WERI-Rb-1 (cell line): ENCODE measurements at regions not wholly inside any gene's neighbourhood (a gene's known extent, or its start where the extent isn't known, plus 50 kb on each side); places are given as distances from the start of the nearest gene placed in this dataset.
"Not testable (repeated sequence)": the region's sequence is repeated elsewhere in the genome, so short reads cannot be mapped to it uniquely, and the experiment has no call there.

Experiments used
- DNase-seq: peaks from one replicate; pipeline ENCODE4 v3.0.0-alpha.2; 2020
- H3K27ac ChIP-seq: fragments of 250-450 bp; sonication (Bioruptor Pico); 2 replicates; pipeline ENCODE4 v1.5.1; 2020; ENCODE audit warnings: mild to moderate bottlenecking, moderate library complexity
- H3K27me3 ChIP-seq: fragments of 250-450 bp; sonication (Bioruptor Pico); 2 replicates; pipeline ENCODE4 v1.5.1; 2021; ENCODE audit warnings: mild to moderate bottlenecking, low read depth, moderate library complexity; ENCODE audit not compliant: insufficient read depth, severe bottlenecking
- H3K36me3 ChIP-seq: fragments of 250-450 bp; sonication (Bioruptor Pico); 2 replicates; pipeline ENCODE4 v1.5.1; 2020; ENCODE audit warnings: mild to moderate bottlenecking, moderate library complexity
- H3K4me3 ChIP-seq: 2 replicates; pipeline ENCODE4 v1.5.1; 2011; ENCODE audit warnings: low read depth, mild to moderate bottlenecking, control low read depth, low read length
- H3K9me3 ChIP-seq: fragments of 250-450 bp; sonication (Bioruptor Pico); 2 replicates; pipeline ENCODE4 v1.5.1; 2021; ENCODE audit warnings: mild to moderate bottlenecking, moderate library complexity; ENCODE audit not compliant: severe bottlenecking
- TF ChIP-seq, protein P1 (sequence below): IDR thresholded peaks from 2 replicates; pipeline ENCODE4 v1.5.1; 2011; ENCODE audit warnings: low read depth, mild to moderate bottlenecking, control low read depth, inconsistent platforms, low read length

- Histone ChIP-seq H3K36me3 (no peaks in the 10 kb centered on the region), H3K9me3 (peaks cover 12% of the 10 kb centered on the region), H3K27me3 (no peaks in the 10 kb centered on the region), H3K27ac (no peak overlapping the region), H3K4me3 (no peak overlapping the region)
- no peak for DNase-seq
- TF ChIP-seq, protein P1, sequence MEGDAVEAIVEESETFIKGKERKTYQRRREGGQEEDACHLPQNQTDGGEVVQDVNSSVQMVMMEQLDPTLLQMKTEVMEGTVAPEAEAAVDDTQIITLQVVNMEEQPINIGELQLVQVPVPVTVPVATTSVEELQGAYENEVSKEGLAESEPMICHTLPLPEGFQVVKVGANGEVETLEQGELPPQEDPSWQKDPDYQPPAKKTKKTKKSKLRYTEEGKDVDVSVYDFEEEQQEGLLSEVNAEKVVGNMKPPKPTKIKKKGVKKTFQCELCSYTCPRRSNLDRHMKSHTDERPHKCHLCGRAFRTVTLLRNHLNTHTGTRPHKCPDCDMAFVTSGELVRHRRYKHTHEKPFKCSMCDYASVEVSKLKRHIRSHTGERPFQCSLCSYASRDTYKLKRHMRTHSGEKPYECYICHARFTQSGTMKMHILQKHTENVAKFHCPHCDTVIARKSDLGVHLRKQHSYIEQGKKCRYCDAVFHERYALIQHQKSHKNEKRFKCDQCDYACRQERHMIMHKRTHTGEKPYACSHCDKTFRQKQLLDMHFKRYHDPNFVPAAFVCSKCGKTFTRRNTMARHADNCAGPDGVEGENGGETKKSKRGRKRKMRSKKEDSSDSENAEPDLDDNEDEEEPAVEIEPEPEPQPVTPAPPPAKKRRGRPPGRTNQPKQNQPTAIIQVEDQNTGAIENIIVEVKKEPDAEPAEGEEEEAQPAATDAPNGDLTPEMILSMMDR = no peak
These were observed 83.7 kb upstream of the C15orf39 start for GRCh38 chr15:75117993-75118392.

DNA sequence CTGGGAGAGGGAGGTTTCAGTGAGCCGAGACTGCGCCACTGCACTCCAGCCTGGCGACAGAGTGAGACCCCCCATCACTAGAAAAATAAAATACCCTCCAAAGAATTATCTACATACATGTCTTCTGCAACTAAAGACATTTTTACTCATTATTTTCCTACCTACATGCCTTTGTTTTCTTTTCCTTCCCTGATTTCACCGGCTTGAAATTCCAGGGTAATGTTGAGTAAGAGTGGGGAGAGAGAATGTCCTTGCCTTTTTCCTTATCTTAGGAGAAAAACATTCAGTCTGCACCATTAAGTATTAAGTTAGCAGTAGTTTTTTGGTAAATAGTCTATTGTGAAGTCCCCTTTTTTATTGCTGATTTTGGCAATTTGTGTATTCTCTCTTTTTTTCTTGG lies 82.4 kb upstream of the C15orf39 start:
- peaks cover 11% of the 10 kb centered on the region for H3K9me3 ChIP-seq
- not testable (repeated sequence) for H3K4me3 ChIP-seq, DNase-seq, H3K27ac ChIP-seq, H3K27me3 ChIP-seq, H3K36me3 ChIP-seq

- Histone ChIP-seq H3K4me3 (no peak overlapping the region), H3K9me3 (peaks cover 4% of the 10 kb centered on the region), H3K36me3 (no peaks in the 10 kb centered on the region), H3K27me3 (no peaks in the 10 kb centered on the region), H3K27ac (no peak overlapping the region)
- TF ChIP-seq, protein P1 = no peak
- no peak for DNase-seq
These were observed 80.2 kb upstream of the C15orf39 start for GRCh38 chr15:75121491-75121890.

DNA sequence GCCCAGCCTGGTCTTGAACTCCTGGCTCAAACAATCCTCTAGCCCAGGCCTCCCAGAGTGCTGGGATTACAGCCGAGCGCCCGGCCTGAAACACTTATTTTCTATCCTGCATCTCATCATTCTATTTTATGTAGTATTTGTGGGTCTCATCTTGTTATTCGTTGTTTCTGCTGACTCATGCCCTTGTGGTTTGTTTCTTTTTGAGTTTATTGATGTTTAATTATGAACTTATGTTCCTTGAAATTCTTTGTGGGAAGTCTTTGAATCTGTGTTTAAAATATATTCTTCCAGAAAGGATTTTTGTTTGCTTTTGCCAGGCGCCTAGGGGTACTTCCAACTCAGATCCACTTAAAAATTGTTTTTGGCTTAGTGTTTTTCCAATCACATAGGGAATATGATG lies 78.3 kb upstream of the C15orf39 start:
- H3K4me3 ChIP-seq = no peak overlapping the region
- TF ChIP-seq, protein P1 = no peak
- no peak overlapping the region for H3K27ac ChIP-seq
- no peak for DNase-seq
- H3K36me3 ChIP-seq = no peaks in the 10 kb centered on the region
- H3K9me3 ChIP-seq = no peaks in the 10 kb centered on the region
- H3K27me3 ChIP-seq = no peaks in the 10 kb centered on the region

GRCh38 chr15:75124278-75124677 lies 77.4 kb upstream of the C15orf39 start:
- H3K27me3 ChIP-seq, H3K4me3 ChIP-seq, H3K9me3 ChIP-seq, DNase-seq, H3K36me3 ChIP-seq, H3K27ac ChIP-seq: not testable (repeated sequence)

- Histone ChIP-seq H3K36me3 (no peaks in the 10 kb centered on the region), H3K4me3 (no peak overlapping the region), H3K27ac (no peak overlapping the region), H3K27me3 (no peaks in the 10 kb centered on the region), H3K9me3 (no peaks in the 10 kb centered on the region)
- TF ChIP-seq, protein P1 = no peak
- DNase-seq = no peak
These were observed 75.7 kb upstream of the C15orf39 start for GRCh38 chr15:75125935-75126334.

DNA sequence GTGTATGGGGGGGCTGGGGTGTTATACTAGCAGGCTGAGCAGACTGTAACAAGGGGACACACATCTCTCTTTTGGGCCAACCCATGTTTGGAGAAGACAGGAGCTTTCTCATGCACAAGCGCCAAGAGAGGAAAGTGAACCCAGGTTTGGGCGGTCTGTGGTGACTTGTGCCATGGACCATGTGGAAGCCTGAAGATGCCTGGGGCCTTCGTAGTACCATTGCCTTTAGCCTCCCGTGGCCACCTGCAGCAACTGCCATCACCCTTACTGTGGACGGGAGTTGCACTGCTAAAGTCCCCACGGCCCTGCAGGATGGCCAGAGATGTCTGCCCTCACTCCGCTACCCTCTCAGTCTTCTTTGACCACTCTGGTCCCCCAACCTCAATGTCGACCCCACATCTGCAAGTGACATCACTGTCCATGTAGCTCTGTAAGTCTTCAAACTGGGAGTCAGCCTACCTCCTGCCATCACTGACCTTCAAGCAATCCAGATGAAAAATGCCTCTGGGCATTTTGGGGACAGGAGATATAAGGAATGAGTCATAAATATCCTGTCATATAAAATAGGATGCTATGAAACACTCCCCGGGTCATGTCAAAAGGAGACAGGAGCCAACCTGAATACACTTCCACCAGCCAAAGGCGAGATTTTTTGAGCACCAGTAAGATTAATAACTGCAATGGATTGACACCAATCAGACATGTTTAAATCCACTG lies 74.7 kb upstream of the C15orf39 start:
- H3K36me3 ChIP-seq = no peaks in the 10 kb centered on the region
- no peaks in the 10 kb centered on the region for H3K27me3 ChIP-seq
- TF ChIP-seq, protein P1 = no peak
- H3K27ac ChIP-seq = no peak overlapping the region
- H3K9me3 ChIP-seq = no peaks in the 10 kb centered on the region
- DNase-seq = no peak
- H3K4me3 ChIP-seq = no peak overlapping the region
